ENCODE measurements at regions not wholly inside any gene's neighbourhood (a gene's known extent, or its start where the extent isn't known, plus 50 kb on each side); places are given as distances from the start of the nearest gene placed in this dataset.
A peak's percentile ranks its signal among the peaks of the same experiment; 100 is the strongest.

DNA sequence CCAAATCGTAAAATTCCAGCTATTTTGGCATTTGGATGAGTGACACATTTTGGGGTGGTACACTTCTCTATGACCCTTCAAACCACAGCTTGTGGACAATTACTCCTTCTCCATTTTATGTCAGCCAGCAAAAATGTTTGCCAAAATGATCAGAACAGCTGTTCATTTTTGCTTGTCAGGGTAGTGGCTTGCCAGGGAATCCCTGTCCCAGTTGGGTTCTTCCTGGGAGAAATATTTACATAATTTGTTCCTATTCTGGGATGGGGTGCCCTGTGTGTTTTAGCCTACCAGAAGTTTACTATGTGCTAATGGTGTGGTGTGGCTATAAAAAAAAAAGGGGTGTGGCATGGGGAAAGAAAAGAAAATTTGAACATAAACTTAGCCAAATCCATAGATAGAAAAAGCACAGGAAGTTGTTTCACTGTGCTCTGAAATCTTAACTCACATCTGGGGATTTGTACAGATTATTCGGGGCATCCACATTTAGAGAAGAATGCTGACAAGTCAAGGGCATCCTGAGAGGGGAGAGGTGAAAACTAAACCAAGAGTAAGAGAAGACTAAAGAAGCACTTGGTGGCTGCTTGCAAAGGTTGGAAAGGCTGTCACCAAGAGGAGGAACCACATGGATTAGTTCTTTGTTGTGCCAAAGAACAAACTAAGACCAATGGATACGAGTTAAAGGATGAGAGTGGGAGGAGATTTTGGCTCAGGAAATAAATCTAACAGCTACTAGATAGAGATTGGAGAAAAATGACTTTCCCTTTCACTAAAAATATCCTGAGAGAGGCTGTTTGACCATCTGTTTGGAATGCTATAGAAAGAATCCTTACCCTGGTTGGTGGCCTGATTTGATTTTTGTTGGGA is 55.2 kb upstream of the RBM24 start:
- intact Hi-C loops (cut with DNase I) = no loop called here
- Histone ChIP-seq H3K27ac (no peak overlapping the region), H3K9me3 (no peaks in the 10 kb centered on the region), H3K27me3 (no peaks in the 10 kb centered on the region), H3K36me3 (replicated peaks in 1 of 2; ENCODE audit: insufficient read depth in 1 of 2, low read depth in 2 of 2) (no peaks in the 10 kb centered on the region), H3K4me3 (no peak overlapping the region), H3K4me1 (peaks cover 12% of the 10 kb centered on the region)
- no peak for TF ChIP-seq POLR2A (IDR thresholded peaks at IDR 0.05)
- TF ChIP-seq, protein P1, sequence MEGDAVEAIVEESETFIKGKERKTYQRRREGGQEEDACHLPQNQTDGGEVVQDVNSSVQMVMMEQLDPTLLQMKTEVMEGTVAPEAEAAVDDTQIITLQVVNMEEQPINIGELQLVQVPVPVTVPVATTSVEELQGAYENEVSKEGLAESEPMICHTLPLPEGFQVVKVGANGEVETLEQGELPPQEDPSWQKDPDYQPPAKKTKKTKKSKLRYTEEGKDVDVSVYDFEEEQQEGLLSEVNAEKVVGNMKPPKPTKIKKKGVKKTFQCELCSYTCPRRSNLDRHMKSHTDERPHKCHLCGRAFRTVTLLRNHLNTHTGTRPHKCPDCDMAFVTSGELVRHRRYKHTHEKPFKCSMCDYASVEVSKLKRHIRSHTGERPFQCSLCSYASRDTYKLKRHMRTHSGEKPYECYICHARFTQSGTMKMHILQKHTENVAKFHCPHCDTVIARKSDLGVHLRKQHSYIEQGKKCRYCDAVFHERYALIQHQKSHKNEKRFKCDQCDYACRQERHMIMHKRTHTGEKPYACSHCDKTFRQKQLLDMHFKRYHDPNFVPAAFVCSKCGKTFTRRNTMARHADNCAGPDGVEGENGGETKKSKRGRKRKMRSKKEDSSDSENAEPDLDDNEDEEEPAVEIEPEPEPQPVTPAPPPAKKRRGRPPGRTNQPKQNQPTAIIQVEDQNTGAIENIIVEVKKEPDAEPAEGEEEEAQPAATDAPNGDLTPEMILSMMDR (IDR thresholded peaks at IDR 0.05) = no peak
- WGBS, 2 donors = 53 to 71% methylated on average over 3 of the region's 3 CpGs
- DNase-seq = no peak
- no peak for ATAC-seq

DNA sequence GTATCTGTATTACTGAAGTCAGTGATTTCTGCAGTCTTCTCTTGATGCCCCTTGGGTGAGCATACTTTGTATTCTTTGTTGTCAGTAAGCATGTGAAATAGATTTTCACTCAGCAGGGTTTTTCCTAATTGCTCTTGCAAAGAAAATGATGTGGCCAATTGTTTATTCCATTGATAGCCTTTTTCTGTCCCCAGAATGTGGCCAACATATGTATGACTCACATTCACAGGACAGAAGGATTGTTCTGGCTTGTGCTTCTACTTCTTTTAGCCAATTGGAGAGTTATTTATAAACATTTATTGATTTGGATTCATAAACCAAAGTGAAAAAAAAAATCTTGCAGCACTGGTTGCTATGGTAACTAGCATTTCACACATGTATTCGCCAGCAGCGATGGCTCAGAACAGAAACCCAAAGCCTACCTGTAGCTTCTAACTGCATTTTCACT is 54.4 kb upstream of the RBM24 start:
- WGBS, 2 donors = 4 to 23% methylated on average over 2 of the region's 2 CpGs
- TF ChIP-seq, protein P1 (IDR thresholded peaks at IDR 0.05) = no peak
- no peak for TF ChIP-seq POLR2A (IDR thresholded peaks at IDR 0.05)
- Histone ChIP-seq H3K4me3 (no peak overlapping the region), H3K9me3 (no peaks in the 10 kb centered on the region), H3K4me1 (peaks cover 12% of the 10 kb centered on the region), H3K27ac (no peak overlapping the region), H3K27me3 (no peaks in the 10 kb centered on the region), H3K36me3 (replicated peaks in 1 of 2; ENCODE audit: insufficient read depth in 1 of 2, low read depth in 2 of 2) (no peaks in the 10 kb centered on the region)
- ATAC-seq (no peak), DNase-seq (peak in 1 of 4 donors; percentile 16)
- intact Hi-C loops (cut with DNase I) = no loop called here

DNA sequence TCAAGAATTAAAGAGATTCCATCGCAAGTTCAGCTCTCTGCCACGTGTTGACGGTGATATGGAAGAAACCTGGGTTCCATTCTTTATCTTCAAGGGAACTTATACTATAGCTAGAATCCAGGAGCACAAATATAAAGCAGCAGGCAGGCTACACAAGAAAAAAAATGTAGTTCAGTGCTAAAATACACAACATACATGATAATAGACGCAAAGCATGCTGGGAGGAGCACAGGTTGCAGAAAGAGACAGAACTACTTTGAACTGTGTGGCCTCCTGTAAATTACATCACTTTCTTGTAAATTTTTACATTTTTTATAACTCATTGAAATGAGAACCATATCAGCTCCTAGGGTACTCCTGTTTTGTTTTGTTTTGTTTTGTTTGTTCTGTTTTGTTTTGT is 53.8 kb upstream of the RBM24 start:
- H3K9me3 ChIP-seq = no peaks in the 10 kb centered on the region
- 25 to 27% methylated on average over 4 of the region's 4 CpGs for WGBS, 2 donors
- DNase-seq (peak in 3 of 4 donors; percentile 12 to 43 (median 14)), ATAC-seq (no peak)
- H3K36me3 ChIP-seq (replicated peaks in 1 of 2; ENCODE audit: insufficient read depth in 1 of 2, low read depth in 2 of 2) = no peaks in the 10 kb centered on the region
- peaks cover 12% of the 10 kb centered on the region for H3K4me1 ChIP-seq
- intact Hi-C loops (cut with DNase I) = no loop called here
- H3K4me3 ChIP-seq = no peak overlapping the region
- no peak for TF ChIP-seq POLR2A (IDR thresholded peaks at IDR 0.05)
- TF ChIP-seq, protein P1 (IDR thresholded peaks at IDR 0.05) = no peak
- H3K27ac ChIP-seq = no peak overlapping the region
- no peaks in the 10 kb centered on the region for H3K27me3 ChIP-seq
